PC-3 (cell line): ENCODE measurements at regions not wholly inside any gene's neighbourhood (a gene's known extent, or its start where the extent isn't known, plus 50 kb on each side); places are given as distances from the start of the nearest gene placed in this dataset.

Source experiments
- ATAC-seq: fragments of 200-7000 bp; cut with Tn5 transposase; 2 replicates; pipeline ENCODE4 v1.9.1; 2020; ENCODE audit warnings: mild to moderate bottlenecking, moderate library complexity
- BruUV-seq: library from RNA; stranded (reverse); fragments of 400-500 nt; replicated peaks from 2 replicates; lab custom pipeline; 2021; lab: Mats Ljungman, UMichigan
- CTCF ChIA-PET: fragments of 300-600 bp; sonication (Branson Sonifier 250); formaldehyde crosslinking; loops from one replicate; lab custom pipeline; 2022; ENCODE audit warnings: antibody characterized with exemption; lab: Charles Lee
- POLR2A ChIA-PET: fragments of 300-600 bp; sonication (Branson Sonifier 250); formaldehyde crosslinking; loops from one replicate; lab custom pipeline; 2022; ENCODE audit warnings: antibody characterized with exemption; ENCODE audit not compliant: unreplicated experiment; lab: Charles Lee
- DNase-seq: peaks from one replicate; pipeline ENCODE4 v3.0.0-alpha.2; 2015
- H2AFZ ChIP-seq: fragments of 300-600 bp; sonication (generic); 2 replicates; pipeline ENCODE4 v1.6.0; 2016; ENCODE audit warnings: antibody characterized with exemption, low read length
- H3F3A ChIP-seq: fragments of 300-600 bp; sonication (generic); one replicate; pipeline ENCODE4 v1.6.0; 2017; ENCODE audit warnings: antibody characterized with exemption, low read length, control low read depth, mild to moderate bottlenecking; ENCODE audit not compliant: unreplicated experiment
- H3K27ac ChIP-seq: fragments of 300-600 bp; sonication (generic); 2 replicates; pipeline ENCODE4 v1.5.1; 2016; ENCODE audit warnings: mild to moderate bottlenecking, low read length
- H3K27me3 ChIP-seq: fragments of 300-600 bp; sonication (generic); 2 replicates; pipeline ENCODE4 v1.6.1; 2016; ENCODE audit warnings: low read length, mixed read lengths
- H3K36me3 ChIP-seq: fragments of 300-600 bp; sonication (generic); 2 replicates; pipeline ENCODE4 v1.6.1; 2016; ENCODE audit warnings: low read depth, mixed run types, low read length, mixed read lengths
- H3K4me1 ChIP-seq: fragments of 300-600 bp; sonication (generic); 2 replicates; pipeline ENCODE4 v1.5.1; 2016; ENCODE audit warnings: low read length; ENCODE audit not compliant: insufficient read depth
- H3K4me2 ChIP-seq: fragments of 300-600 bp; sonication (generic); 2 replicates; pipeline ENCODE4 v1.6.0; 2016; ENCODE audit warnings: low read length
- H3K4me3 ChIP-seq: fragments of 300-600 bp; sonication (generic); 2 replicates; pipeline ENCODE4 v1.5.1; 2016; ENCODE audit warnings: mild to moderate bottlenecking, low read length, mixed read lengths
- H3K79me2 ChIP-seq: fragments of 300-600 bp; sonication (generic); 2 replicates; pipeline ENCODE4 v1.6.1; 2017; ENCODE audit warnings: low read length, mixed read lengths
- H3K9ac ChIP-seq: fragments of 300-600 bp; sonication (generic); 2 replicates; pipeline ENCODE4 v1.6.0; 2016; ENCODE audit warnings: mild to moderate bottlenecking, low read length
- H3K9me2 ChIP-seq: fragments of 300-600 bp; sonication (generic); replicated peaks from 2 replicates; pipeline ENCODE4 v1.6.1; 2016; ENCODE audit warnings: mixed run types, low read length, mixed read lengths
- H3K9me3 ChIP-seq: fragments of 300-600 bp; sonication (generic); 2 replicates; pipeline ENCODE4 v1.6.1; 2016; ENCODE audit warnings: low read length, mixed read lengths
- H4K20me1 ChIP-seq: fragments of 300-600 bp; sonication (generic); 2 replicates; pipeline ENCODE4 v1.6.1; 2016; ENCODE audit warnings: low read length, mixed read lengths
- CTCF ChIP-seq: fragments of 300-600 bp; sonication (generic); conservative IDR thresholded peaks from 2 replicates; pipeline ENCODE4 v1.5.1; 2017; ENCODE audit warnings: antibody characterized with exemption, low read depth, mild to moderate bottlenecking, low read length
- EZH2 ChIP-seq: fragments of 300-600 bp; sonication (generic); IDR thresholded peaks from one replicate; pipeline ENCODE4 v1.6.1; 2017; ENCODE audit warnings: antibody characterized with exemption, mild to moderate bottlenecking, low read length; ENCODE audit not compliant: unreplicated experiment
- EZH2phosphoT487 ChIP-seq: fragments of 300-600 bp; sonication (generic); IDR thresholded peaks from 2 replicates; pipeline ENCODE4 v1.6.1; 2018; ENCODE audit warnings: mild to moderate bottlenecking, antibody characterized with exemption, low read length, borderline replicate concordance
- intact Hi-C: fragments of 100-400 bp; cut with micrococcal nuclease; formaldehyde crosslinking; loops from 2 replicates; pipeline ENCODE4 v1.9.0; 2023

- no peaks in the 10 kb centered on the region for H3K9me3 ChIP-seq
- no peaks in the 10 kb centered on the region for H3K4me1 ChIP-seq
- intact Hi-C loops: no loop called here
- H3K79me2 ChIP-seq: no peaks in the 10 kb centered on the region
- no peak overlapping the region for H3K27ac ChIP-seq
- no peak overlapping the region for H3K4me2 ChIP-seq
- H3K9ac ChIP-seq: no peak overlapping the region
- H3F3A ChIP-seq: no peaks in the 10 kb centered on the region
- BruUV-seq: no TSS peak
- CTCF ChIA-PET: no interaction called here
- POLR2A ChIA-PET: no interaction called here
- no peaks in the 10 kb centered on the region for H3K36me3 ChIP-seq
- H3K9me2 ChIP-seq: no peaks in the 10 kb centered on the region
- H2AFZ ChIP-seq: no peak overlapping the region
- peaks cover 8% of the 10 kb centered on the region; the same call in 1 of the 2 replicates for H3K27me3 ChIP-seq
- no peak for TF ChIP-seq EZH2phosphoT487
- no peak for DNase-seq
- no peaks in the 10 kb centered on the region for H4K20me1 ChIP-seq
- no peak for ATAC-seq
- H3K4me3 ChIP-seq: no peak overlapping the region
Measured at GRCh38 chr12:111130336-111130735, 210.0 kb upstream of the MYL2 start.

- H4K20me1 ChIP-seq: no peaks in the 10 kb centered on the region
- no peaks in the 10 kb centered on the region for H3F3A ChIP-seq
- H3K9me2 ChIP-seq: no peaks in the 10 kb centered on the region
- no peaks in the 10 kb centered on the region for H3K9me3 ChIP-seq
- no peaks in the 10 kb centered on the region for H3K36me3 ChIP-seq
- peaks cover 4% of the 10 kb centered on the region; the same call in 1 of the 2 replicates for H3K27me3 ChIP-seq
- no peak overlapping the region for H2AFZ ChIP-seq
- H3K4me1 ChIP-seq: no peaks in the 10 kb centered on the region
- BruUV-seq: no TSS peak
- no peak for TF ChIP-seq EZH2phosphoT487
- TF ChIP-seq CTCF: no peak
- no peak for TF ChIP-seq EZH2
- H3K9ac ChIP-seq: no peak overlapping the region
- H3K27ac ChIP-seq: no peak overlapping the region
- ATAC-seq (no peak), DNase-seq (no peak)
- H3K79me2 ChIP-seq: no peaks in the 10 kb centered on the region
- intact Hi-C loops: no loop called here
- no peak overlapping the region for H3K4me3 ChIP-seq
- ChIA-PET CTCF (no interaction called here), POLR2A (no interaction called here)
- H3K4me2 ChIP-seq: no peak overlapping the region
Measured at GRCh38 chr12:111129149-111129767, 208.9 kb upstream of the MYL2 start.

DNA sequence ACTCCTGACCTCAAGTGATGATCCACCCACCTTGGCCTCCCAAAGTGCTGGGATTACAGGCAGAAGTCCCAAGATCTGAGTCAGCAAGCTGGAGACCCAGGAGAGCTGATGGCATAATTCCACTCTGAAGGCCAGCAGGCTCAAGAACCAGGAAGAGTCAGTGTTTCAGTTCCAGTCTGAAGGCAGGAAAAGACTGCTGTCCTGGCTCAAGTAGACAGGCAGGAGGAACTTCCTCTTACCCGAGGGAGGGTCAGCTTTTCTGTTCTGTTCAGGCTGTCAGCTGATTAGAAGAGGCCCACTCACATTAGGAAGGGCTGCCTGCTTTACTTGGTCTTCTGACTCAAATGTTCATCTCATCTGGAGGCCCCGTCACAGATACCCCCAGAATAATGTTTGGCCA is 206.0 kb upstream of the MYL2 start:
- DNase-seq (no peak), ATAC-seq (no peak)
- BruUV-seq: no TSS peak
- Histone ChIP-seq H4K20me1 (no peaks in the 10 kb centered on the region), H3F3A (no peaks in the 10 kb centered on the region), H3K9me2 (no peaks in the 10 kb centered on the region), H3K27me3 (peaks cover 15% of the 10 kb centered on the region; the same call in 1 of the 2 replicates), H2AFZ (no peak overlapping the region), H3K27ac (no peak overlapping the region), H3K4me3 (no peak overlapping the region), H3K79me2 (no peaks in the 10 kb centered on the region), H3K9me3 (no peaks in the 10 kb centered on the region), H3K4me2 (no peak overlapping the region), H3K9ac (no peak overlapping the region), H3K36me3 (no peaks in the 10 kb centered on the region), H3K4me1 (no peaks in the 10 kb centered on the region)
- no peak for TF ChIP-seq EZH2phosphoT487
- TF ChIP-seq EZH2: no peak
- no peak for TF ChIP-seq CTCF
- ChIA-PET POLR2A (no interaction called here), CTCF (no interaction called here)
- intact Hi-C loops: no loop called here
